GM23338 (cell line): ENCODE measurements at regions not wholly inside any gene's neighbourhood (a gene's known extent, or its start where the extent isn't known, plus 50 kb on each side); places are given as distances from the start of the nearest gene placed in this dataset.

Experiments
- ATAC-seq: fragments of 200-7000 bp; cut with Tn5 transposase; 3 replicates; pipeline ENCODE4 v1.9.1; 2020
- DNase-seq: peaks from one replicate; pipeline ENCODE4 v3.0.0-alpha.2; 2015; ENCODE audit warnings: low spot score
- H2AFZ ChIP-seq: fragments of 200-600 bp; sonication (generic); 2 replicates; pipeline ENCODE4 v1.8.0; 2016; ENCODE audit warnings: antibody characterized with exemption, mild to moderate bottlenecking, moderate library complexity
- H3F3A ChIP-seq: fragments of 200-600 bp; sonication (generic); replicated peaks from 2 replicates; pipeline ENCODE4 v1.8.0; 2017; ENCODE audit warnings: antibody characterized with exemption, mixed run types, low read depth
- H3K27ac ChIP-seq: fragments of 200-600 bp; sonication (generic); 2 replicates; pipeline ENCODE4 v1.6.1; 2016; ENCODE audit warnings: low read depth
- H3K27me3 ChIP-seq: fragments of 200-600 bp; sonication (generic); 2 replicates; pipeline ENCODE4 v1.8.0; 2016; ENCODE audit warnings: mild to moderate bottlenecking, mixed run types, moderate library complexity; ENCODE audit not compliant: insufficient read depth
- H3K36me3 ChIP-seq: fragments of 200-600 bp; sonication (generic); 2 replicates; pipeline ENCODE4 v1.8.0; 2016; ENCODE audit warnings: mild to moderate bottlenecking; ENCODE audit not compliant: insufficient read depth
- H3K4me1 ChIP-seq: fragments of 200-600 bp; sonication (generic); 2 replicates; pipeline ENCODE4 v1.8.0; 2016; ENCODE audit warnings: mild to moderate bottlenecking, moderate library complexity; ENCODE audit not compliant: insufficient read depth
- H3K4me2 ChIP-seq: fragments of 200-600 bp; sonication (generic); 2 replicates; pipeline ENCODE4 v1.7.1; 2017; ENCODE audit warnings: mixed run types
- H3K4me3 ChIP-seq: fragments of 200-600 bp; sonication (generic); 2 replicates; pipeline ENCODE4 v1.6.1; 2016; ENCODE audit warnings: mixed run types
- H3K79me2 ChIP-seq: fragments of 200-600 bp; sonication (generic); replicated peaks from 2 replicates; pipeline ENCODE4 v1.8.0; 2017; ENCODE audit warnings: mild to moderate bottlenecking; ENCODE audit not compliant: insufficient read depth
- H3K9me2 ChIP-seq: fragments of 200-600 bp; sonication (generic); 2 replicates; pipeline ENCODE4 v1.8.0; 2017; ENCODE audit not compliant: insufficient read depth
- H4K20me1 ChIP-seq: fragments of 200-600 bp; sonication (generic); replicated peaks from 2 replicates; pipeline ENCODE4 v1.8.0; 2017; ENCODE audit warnings: mild to moderate bottlenecking; ENCODE audit not compliant: insufficient read depth
- H3K27ac Mint-ChIP-seq: 2 replicates; pipeline ENCODE4 v1.8.0; 2020; ENCODE audit warnings: inconsistent platforms, mild to moderate bottlenecking, moderate library complexity, mixed read lengths
- H3K27me3 Mint-ChIP-seq: 3 replicates; pipeline ENCODE4 v1.8.0; 2022; ENCODE audit warnings: low read depth, mild to moderate bottlenecking, moderate library complexity, mixed read lengths, inconsistent platforms; ENCODE audit not compliant: insufficient read depth, poor library complexity
- H3K36me3 Mint-ChIP-seq: 3 replicates; pipeline ENCODE4 v1.8.0; 2021; ENCODE audit warnings: low read depth, mild to moderate bottlenecking, inconsistent platforms, moderate library complexity, mixed read lengths
- H3K4me1 Mint-ChIP-seq: 3 replicates; pipeline ENCODE4 v1.8.0; 2020; ENCODE audit warnings: mild to moderate bottlenecking, inconsistent platforms, mixed read lengths
- H3K4me3 Mint-ChIP-seq: 3 replicates; pipeline ENCODE4 v1.8.0; 2021; ENCODE audit warnings: moderate library complexity, mild to moderate bottlenecking, inconsistent platforms, mixed read lengths
- H3K9me3 Mint-ChIP-seq: 3 replicates; pipeline ENCODE4 v1.8.0; 2020; ENCODE audit warnings: moderate library complexity, mild to moderate bottlenecking, inconsistent platforms, mixed read lengths
- CREB1 ChIP-seq: fragments of 250-450 bp; sonication (Bioruptor Pico); IDR thresholded peaks from 2 replicates; pipeline ENCODE4 v1.5.0; 2020; ENCODE audit warnings: low read depth, mild to moderate bottlenecking, moderate library complexity
- EZH2 ChIP-seq: fragments of 200-600 bp; sonication (generic); IDR thresholded peaks from one replicate; pipeline ENCODE4 v1.8.0; 2017; ENCODE audit warnings: antibody characterized with exemption, mild to moderate bottlenecking, low read depth; ENCODE audit not compliant: unreplicated experiment
- EZH2phosphoT487 ChIP-seq: fragments of 200-600 bp; sonication (generic); IDR thresholded peaks from one replicate; pipeline ENCODE4 v1.8.1; 2018; ENCODE audit warnings: antibody characterized with exemption; ENCODE audit not compliant: unreplicated experiment
- JUNB ChIP-seq: IDR thresholded peaks from one replicate; pipeline ENCODE4 v1.6.1; 2016; ENCODE audit warnings: antibody characterized with exemption; ENCODE audit not compliant: unreplicated experiment
- NANOG ChIP-seq: IDR thresholded peaks from 2 replicates; pipeline ENCODE4 v1.6.1; 2016; ENCODE audit warnings: antibody characterized with exemption, borderline replicate concordance
- POLR2AphosphoS5 ChIP-seq: IDR thresholded peaks from 2 replicates; pipeline ENCODE4 v1.6.1; 2016; ENCODE audit warnings: antibody characterized with exemption, low read depth
- STAT1 ChIP-seq: IDR thresholded peaks from one replicate; pipeline ENCODE4 v1.6.1; 2016; ENCODE audit warnings: antibody characterized with exemption; ENCODE audit not compliant: unreplicated experiment
- ZNF114 ChIP-seq: fragments of 250-450 bp; sonication (Bioruptor Pico); IDR thresholded peaks from 2 replicates; pipeline ENCODE4 v1.5.0; 2020; ENCODE audit warnings: mild to moderate bottlenecking, moderate library complexity
- ZNF331 ChIP-seq: fragments of 250-450 bp; sonication (Bioruptor Pico); IDR thresholded peaks from 2 replicates; pipeline ENCODE4 v1.5.0; 2020; ENCODE audit warnings: low read depth, mild to moderate bottlenecking, moderate library complexity
- TF ChIP-seq, protein P1 (sequence below), 2 experiments: fragments of 200-600 bp in 1 of 2; sonication (generic) in 1 of 2; conservative IDR thresholded peaks; 2 replicates each; pipeline versions ENCODE4 v1.5.1 to v1.6.1; 2016 to 2017; ENCODE audit warnings: antibody characterized with exemption in 2 of 2, low read depth in 2 of 2, mild to moderate bottlenecking in 2 of 2, moderate library complexity in 1 of 2
- TF ChIP-seq, protein P2 (sequence below): IDR thresholded peaks from 2 replicates; pipeline ENCODE4 v1.6.1; 2016; ENCODE audit warnings: antibody characterized with exemption
- TF ChIP-seq, protein P3 (sequence below): IDR thresholded peaks from one replicate; pipeline ENCODE4 v1.6.1; 2018; ENCODE audit warnings: antibody characterized with exemption; ENCODE audit not compliant: unreplicated experiment

DNA sequence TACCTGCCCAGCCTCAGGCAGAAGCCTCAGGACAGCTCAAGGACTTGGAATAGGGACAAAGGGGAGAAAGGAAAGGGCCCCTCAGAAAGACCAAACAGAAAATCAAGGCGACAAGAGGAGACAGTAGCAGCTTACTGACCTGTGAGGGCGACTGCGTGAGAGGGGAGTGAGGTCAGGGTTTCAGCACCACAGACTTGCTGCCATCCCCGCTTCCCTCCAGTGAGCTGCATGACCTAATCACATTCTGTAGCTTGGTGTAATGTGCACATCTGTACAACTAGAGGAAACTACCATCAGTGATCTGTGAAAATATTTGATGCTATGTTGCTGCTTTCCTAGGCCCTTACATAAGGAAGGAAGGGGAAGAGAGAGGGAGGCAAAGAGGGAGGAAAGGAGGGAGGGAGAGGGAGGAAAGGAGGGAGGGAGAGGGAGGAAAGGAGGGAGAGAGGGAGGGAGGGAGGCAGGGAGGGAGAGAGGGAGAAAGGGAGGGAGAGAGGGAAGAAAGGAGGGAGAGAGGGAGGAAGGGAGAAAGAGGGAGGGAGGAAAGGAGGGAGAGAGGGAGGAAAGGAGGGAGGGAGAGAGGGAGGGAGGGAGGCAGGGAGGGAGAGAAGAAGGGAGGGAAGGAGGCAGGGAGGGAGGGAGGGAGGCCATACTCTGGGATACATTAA is 404.9 kb upstream of the CDH5 start:
- Histone ChIP-seq H3K27me3 (no peaks in the 10 kb centered on the region), H3K4me1 (no peaks in the 10 kb centered on the region), H3K9me2 (0 out of 2 replicates have a peak, but pooled peaks cover 4% of the 10 kb centered on the region), H2AFZ (peak overlapping the region; percentile 28; the same call in 1 of the 2 replicates), H3K36me3 (no peaks in the 10 kb centered on the region), H3K4me2 (no peak overlapping the region), H3F3A (no peaks in the 10 kb centered on the region), H4K20me1 (no peaks in the 10 kb centered on the region), H3K27ac (no peak overlapping the region), H3K79me2 (no peaks in the 10 kb centered on the region), H3K4me3 (no peak overlapping the region)
- DNase-seq (no peak), ATAC-seq (no peak)
- no peaks in the 10 kb centered on the region for H3K9me3 Mint-ChIP-seq
- H3K4me3 Mint-ChIP-seq = no peak overlapping the region
- H3K27me3 Mint-ChIP-seq = peaks cover 8% of the 10 kb centered on the region
- H3K36me3 Mint-ChIP-seq = no peaks in the 10 kb centered on the region
- no peak for TF ChIP-seq JUNB
- TF ChIP-seq, protein P1, sequence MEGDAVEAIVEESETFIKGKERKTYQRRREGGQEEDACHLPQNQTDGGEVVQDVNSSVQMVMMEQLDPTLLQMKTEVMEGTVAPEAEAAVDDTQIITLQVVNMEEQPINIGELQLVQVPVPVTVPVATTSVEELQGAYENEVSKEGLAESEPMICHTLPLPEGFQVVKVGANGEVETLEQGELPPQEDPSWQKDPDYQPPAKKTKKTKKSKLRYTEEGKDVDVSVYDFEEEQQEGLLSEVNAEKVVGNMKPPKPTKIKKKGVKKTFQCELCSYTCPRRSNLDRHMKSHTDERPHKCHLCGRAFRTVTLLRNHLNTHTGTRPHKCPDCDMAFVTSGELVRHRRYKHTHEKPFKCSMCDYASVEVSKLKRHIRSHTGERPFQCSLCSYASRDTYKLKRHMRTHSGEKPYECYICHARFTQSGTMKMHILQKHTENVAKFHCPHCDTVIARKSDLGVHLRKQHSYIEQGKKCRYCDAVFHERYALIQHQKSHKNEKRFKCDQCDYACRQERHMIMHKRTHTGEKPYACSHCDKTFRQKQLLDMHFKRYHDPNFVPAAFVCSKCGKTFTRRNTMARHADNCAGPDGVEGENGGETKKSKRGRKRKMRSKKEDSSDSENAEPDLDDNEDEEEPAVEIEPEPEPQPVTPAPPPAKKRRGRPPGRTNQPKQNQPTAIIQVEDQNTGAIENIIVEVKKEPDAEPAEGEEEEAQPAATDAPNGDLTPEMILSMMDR (conservative IDR thresholded peaks at IDR 0.05; ENCODE audit: low read depth in 2 of 2) = no peak
- no peak for TF ChIP-seq POLR2AphosphoS5
- no peak for TF ChIP-seq EZH2
- TF ChIP-seq CREB1 = no peak
- no peak for TF ChIP-seq ZNF331 (CRISPR knock-in tag)
- no peak for TF ChIP-seq EZH2phosphoT487
- TF ChIP-seq, protein P2, sequence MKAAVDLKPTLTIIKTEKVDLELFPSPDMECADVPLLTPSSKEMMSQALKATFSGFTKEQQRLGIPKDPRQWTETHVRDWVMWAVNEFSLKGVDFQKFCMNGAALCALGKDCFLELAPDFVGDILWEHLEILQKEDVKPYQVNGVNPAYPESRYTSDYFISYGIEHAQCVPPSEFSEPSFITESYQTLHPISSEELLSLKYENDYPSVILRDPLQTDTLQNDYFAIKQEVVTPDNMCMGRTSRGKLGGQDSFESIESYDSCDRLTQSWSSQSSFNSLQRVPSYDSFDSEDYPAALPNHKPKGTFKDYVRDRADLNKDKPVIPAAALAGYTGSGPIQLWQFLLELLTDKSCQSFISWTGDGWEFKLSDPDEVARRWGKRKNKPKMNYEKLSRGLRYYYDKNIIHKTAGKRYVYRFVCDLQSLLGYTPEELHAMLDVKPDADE = no peak
- TF ChIP-seq STAT1 = no peak
- TF ChIP-seq ZNF114 (CRISPR knock-in tag) = no peak
- H3K27ac Mint-ChIP-seq = no peak overlapping the region
- H3K4me1 Mint-ChIP-seq = peaks cover 3% of the 10 kb centered on the region; the same call in 2 of the 3 replicates

DNA sequence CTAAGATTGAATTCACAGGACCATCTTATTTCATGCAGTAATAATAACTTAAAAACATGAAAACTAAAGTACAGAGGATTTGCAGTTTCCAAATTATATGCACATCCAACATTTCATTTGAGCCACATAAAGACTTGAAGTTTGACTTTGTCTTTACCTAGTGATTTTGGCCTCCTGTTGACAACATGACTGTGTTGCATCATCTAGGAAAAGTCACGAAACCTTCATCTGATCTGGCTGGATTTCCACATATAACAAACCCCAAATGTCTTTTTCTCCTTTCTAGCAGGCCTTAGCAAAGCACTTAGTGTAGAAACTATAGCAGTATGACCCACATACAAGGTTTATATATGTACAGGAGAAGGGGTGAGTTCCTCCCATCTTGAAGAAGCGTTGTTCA is 406.5 kb upstream of the CDH5 start:
- ATAC-seq = no peak
- Histone ChIP-seq H3K27me3 (no peaks in the 10 kb centered on the region), H3K4me2 (no peak overlapping the region), H2AFZ (no peak overlapping the region), H3K36me3 (no peaks in the 10 kb centered on the region), H3K9me2 (0 out of 2 replicates have a peak, but pooled peaks cover 4% of the 10 kb centered on the region), H3K27ac (no peak overlapping the region), H3K4me3 (no peak overlapping the region), H3K4me1 (no peaks in the 10 kb centered on the region), H4K20me1 (no peaks in the 10 kb centered on the region), H3F3A (no peaks in the 10 kb centered on the region), H3K79me2 (no peaks in the 10 kb centered on the region)
- DNase-seq = no peak
- Mint-ChIP-seq H3K9me3 (no peaks in the 10 kb centered on the region), H3K4me1 (peaks cover 3% of the 10 kb centered on the region; the same call in 2 of the 3 replicates), H3K27ac (no peak overlapping the region; the same call in 1 of the 2 replicates), H3K27me3 (peaks cover 8% of the 10 kb centered on the region), H3K36me3 (no peaks in the 10 kb centered on the region), H3K4me3 (no peak overlapping the region)
- no peak for TF ChIP-seq ZNF331 (CRISPR knock-in tag)
- TF ChIP-seq, protein P2 = no peak
- no peak for TF ChIP-seq NANOG
- TF ChIP-seq STAT1 = no peak
- TF ChIP-seq, protein P3, sequence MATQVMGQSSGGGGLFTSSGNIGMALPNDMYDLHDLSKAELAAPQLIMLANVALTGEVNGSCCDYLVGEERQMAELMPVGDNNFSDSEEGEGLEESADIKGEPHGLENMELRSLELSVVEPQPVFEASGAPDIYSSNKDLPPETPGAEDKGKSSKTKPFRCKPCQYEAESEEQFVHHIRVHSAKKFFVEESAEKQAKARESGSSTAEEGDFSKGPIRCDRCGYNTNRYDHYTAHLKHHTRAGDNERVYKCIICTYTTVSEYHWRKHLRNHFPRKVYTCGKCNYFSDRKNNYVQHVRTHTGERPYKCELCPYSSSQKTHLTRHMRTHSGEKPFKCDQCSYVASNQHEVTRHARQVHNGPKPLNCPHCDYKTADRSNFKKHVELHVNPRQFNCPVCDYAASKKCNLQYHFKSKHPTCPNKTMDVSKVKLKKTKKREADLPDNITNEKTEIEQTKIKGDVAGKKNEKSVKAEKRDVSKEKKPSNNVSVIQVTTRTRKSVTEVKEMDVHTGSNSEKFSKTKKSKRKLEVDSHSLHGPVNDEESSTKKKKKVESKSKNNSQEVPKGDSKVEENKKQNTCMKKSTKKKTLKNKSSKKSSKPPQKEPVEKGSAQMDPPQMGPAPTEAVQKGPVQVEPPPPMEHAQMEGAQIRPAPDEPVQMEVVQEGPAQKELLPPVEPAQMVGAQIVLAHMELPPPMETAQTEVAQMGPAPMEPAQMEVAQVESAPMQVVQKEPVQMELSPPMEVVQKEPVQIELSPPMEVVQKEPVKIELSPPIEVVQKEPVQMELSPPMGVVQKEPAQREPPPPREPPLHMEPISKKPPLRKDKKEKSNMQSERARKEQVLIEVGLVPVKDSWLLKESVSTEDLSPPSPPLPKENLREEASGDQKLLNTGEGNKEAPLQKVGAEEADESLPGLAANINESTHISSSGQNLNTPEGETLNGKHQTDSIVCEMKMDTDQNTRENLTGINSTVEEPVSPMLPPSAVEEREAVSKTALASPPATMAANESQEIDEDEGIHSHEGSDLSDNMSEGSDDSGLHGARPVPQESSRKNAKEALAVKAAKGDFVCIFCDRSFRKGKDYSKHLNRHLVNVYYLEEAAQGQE = no peak
- TF ChIP-seq CREB1 = no peak
